GM10248 (cell line): ENCODE measurements at regions not wholly inside any gene's neighbourhood (a gene's known extent, or its start where the extent isn't known, plus 50 kb on each side); places are given as distances from the start of the nearest gene placed in this dataset.

Experiments used
- CTCF ChIA-PET: fragments of 300-600 bp; sonication (Branson Sonifier 250); formaldehyde crosslinking; extraction: SDS; loops from one replicate; lab custom pipeline; 2021; ENCODE audit warnings: antibody characterized with exemption; lab: Yijun Ruan, JAX
- POLR2A ChIA-PET: fragments of 350-650 bp; sonication (Branson Sonifier 250); formaldehyde crosslinking; extraction: SDS; loops from one replicate; lab custom pipeline; 2020; ENCODE audit warnings: antibody characterized with exemption; lab: Yijun Ruan, JAX
- DNase-seq: peaks from one replicate; pipeline ENCODE4 v3.0.0; 2012; ENCODE audit errors: extremely low spot score
- CTCF ChIP-seq: IDR thresholded peaks from 2 replicates; pipeline ENCODE4 v1.5.1; 2012; ENCODE audit warnings: mild to moderate bottlenecking, low read depth; ENCODE audit errors: extremely low read depth, missing control alignments, control extremely low read depth

GRCh38 chr6:104268389-104268788 lies 591.3 kb downstream of the HACE1 start:
- no peak for DNase-seq
- TF ChIP-seq CTCF: no peak
- POLR2A ChIA-PET: no interaction called here
- CTCF ChIA-PET: no interaction called here

- CTCF ChIA-PET: no interaction called here
- POLR2A ChIA-PET: no interaction called here
- no peak for DNase-seq
- TF ChIP-seq CTCF: no peak
Observed at GRCh38 chr6:104266922-104267321, 592.8 kb downstream of the HACE1 start.

GRCh38 chr6:104256646-104257045 lies 603.1 kb downstream of the HACE1 start:
- POLR2A ChIA-PET: no interaction called here
- DNase-seq: no peak

DNA sequence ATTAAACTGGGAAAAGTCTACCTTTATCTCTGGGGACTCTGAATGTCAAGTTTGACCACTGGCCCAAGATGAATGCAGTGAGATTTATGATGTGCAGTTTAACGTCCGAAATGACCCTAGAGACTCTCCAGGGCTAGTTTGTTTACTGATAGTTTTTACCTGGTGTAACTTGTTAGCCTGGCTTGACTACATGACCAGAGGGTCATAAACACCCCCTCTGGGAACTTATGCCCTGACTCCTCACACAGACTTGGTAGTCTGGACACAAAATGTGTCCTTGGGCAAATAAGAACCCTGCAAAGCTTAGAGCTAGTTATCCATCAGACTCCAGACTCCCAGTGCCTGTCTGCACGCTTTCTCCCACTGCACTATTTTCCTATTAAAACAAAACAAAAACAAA lies 606.5 kb downstream of the HACE1 start:
- no peak for TF ChIP-seq CTCF
- no peak for DNase-seq
- ChIA-PET POLR2A (no interaction called here), CTCF (no interaction called here)

More at GRCh38 chr6:104256646-104257045, 603.1 kb downstream of the HACE1 start:
- no peak for TF ChIP-seq CTCF
- CTCF ChIA-PET: no interaction called here

- DNase-seq: no peak
- no peak for TF ChIP-seq CTCF
- CTCF ChIA-PET: no interaction called here
- POLR2A ChIA-PET: no interaction called here
Observed at GRCh38 chr6:104252276-104252675, 607.4 kb downstream of the HACE1 start.

DNA sequence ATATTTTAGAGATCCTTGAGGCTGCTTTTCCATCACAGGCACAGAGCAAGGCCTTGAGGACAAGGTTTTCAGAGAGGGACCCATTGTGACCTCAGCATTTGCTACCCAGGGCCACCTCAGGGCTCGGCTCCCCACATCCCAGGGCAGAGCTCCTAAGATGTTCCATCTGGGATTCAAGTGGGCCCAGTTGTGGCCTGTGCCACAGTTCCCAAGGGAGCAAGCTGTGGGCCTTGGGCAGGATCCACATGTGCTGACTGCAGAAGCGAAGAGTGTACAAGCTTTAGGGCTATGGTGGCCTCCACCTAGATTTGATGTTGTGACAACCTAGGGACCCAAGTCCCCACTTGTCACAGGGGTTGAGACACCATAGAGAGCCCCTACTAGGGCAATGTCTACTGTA lies 608.1 kb downstream of the HACE1 start:
- POLR2A ChIA-PET: no interaction called here
- CTCF ChIA-PET: no interaction called here
- no peak for DNase-seq
- TF ChIP-seq CTCF: no peak

DNA sequence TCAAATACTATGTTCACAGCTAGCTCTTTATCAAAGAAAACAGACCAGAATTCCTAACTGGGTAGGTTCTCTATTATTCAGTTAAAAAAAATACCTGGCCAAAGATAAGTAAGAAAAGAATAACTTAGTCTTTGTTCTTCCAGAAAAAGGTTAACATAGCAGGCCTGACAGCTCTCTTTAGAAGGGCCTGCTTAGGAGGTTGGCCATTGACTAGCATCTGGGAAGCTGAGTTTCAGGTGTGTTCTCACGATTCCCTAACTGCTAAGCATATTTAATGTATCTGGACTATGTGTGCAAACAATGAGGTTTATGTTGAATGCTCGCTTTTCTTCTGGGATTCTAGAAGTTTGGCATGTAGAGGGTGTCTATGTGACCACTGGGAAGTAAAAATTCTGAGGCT lies 618.9 kb downstream of the HACE1 start:
- ChIA-PET POLR2A (no interaction called here), CTCF (no interaction called here)
- TF ChIP-seq CTCF: no peak
- DNase-seq: no peak
